ENCODE measurements at regions not wholly inside any gene's neighbourhood (a gene's known extent, or its start where the extent isn't known, plus 50 kb on each side); places are given as distances from the start of the nearest gene placed in this dataset.

DNA sequence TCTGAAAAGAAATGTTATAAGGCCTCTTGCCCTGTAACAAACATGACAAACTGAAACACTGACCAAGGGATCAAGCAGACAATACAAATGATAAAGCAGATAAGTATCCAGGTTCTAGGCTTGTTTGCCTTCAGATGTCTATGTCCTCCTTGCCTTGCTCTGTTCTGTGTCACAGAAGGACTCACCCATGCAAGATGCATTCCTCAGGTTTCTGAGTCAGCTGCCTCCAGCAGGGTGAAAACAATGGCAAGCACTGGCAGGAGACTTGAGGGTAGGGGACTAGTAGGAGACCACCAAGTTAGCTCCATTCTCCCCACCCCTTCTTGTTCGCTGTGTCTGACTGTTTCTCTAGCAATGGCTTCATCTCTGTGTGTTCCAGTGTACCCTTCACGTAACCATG lies 76.6 kb upstream of the CXXC4 start:
- TF ChIP-seq GATA2 (IDR thresholded peaks at IDR 0.05; ENCODE audit: insufficient read depth, insufficient read length, low read depth, low read length) (no peak), POLR2AphosphoS5 (IDR thresholded peaks at IDR 0.05; ENCODE audit: insufficient read depth, low read depth, low read length) (no peak), POLR2A (IDR thresholded peaks at IDR 0.05; ENCODE audit: low read depth, low read length) (no peak), CTCF (IDR thresholded peaks at IDR 0.05; ENCODE audit: extremely low read depth in 1 of 2, insufficient read depth in 1 of 2, low read depth in 1 of 2, low read length in 2 of 2) (no peak)

All from endothelial cell of umbilical vein (primary cell).